HepG2 (cell line): ENCODE measurements at regions not wholly inside any gene's neighbourhood (a gene's known extent, or its start where the extent isn't known, plus 50 kb on each side); places are given as distances from the start of the nearest gene placed in this dataset.

Source experiments
- ATAC-seq: fragments of 200-7000 bp; cut with Tn5 transposase; 3 replicates; pipeline ENCODE4 v1.9.1; 2020; ENCODE audit warnings: mild to moderate bottlenecking, moderate library complexity
- BruUV-seq: library from RNA; stranded (reverse); fragments of 400-500 nt; replicated peaks from 2 replicates; lab custom pipeline; 2021; lab: Mats Ljungman, UMichigan
- CTCF ChIA-PET: fragments of 300-600 bp; formaldehyde crosslinking; extraction: SDS; loops from one replicate; lab custom pipeline; 2021; ENCODE audit warnings: low total read pairs, inconsistent platforms, low intra/inter-chr PET ratio; lab: Yijun Ruan, JAX
- POLR2A ChIA-PET: fragments of 350-600 bp; sonication (Branson Sonifier 250); formaldehyde crosslinking; loops from one replicate; lab custom pipeline; 2020; ENCODE audit warnings: antibody characterized with exemption, inconsistent platforms; lab: Yijun Ruan, JAX
- DNase-seq: peaks from one replicate; pipeline ENCODE4 v3.0.0-alpha.2; 2015; ENCODE audit warnings: low spot score
- FAIRE-seq: peaks from 3 replicates; lab custom pipeline; 2011; peaks lifted over from hg19 to GRCh38; lab: Jason Lieb, UNC
- H2AFZ ChIP-seq: one replicate; pipeline ENCODE4 v1.6.1; 2011; ENCODE audit warnings: low read length, inconsistent platforms
- H3K27ac ChIP-seq: fragments of 300-600 bp; 3 replicates; pipeline ENCODE4 v1.8.0; 2011; ENCODE audit warnings: mixed run types, mild to moderate bottlenecking, mixed read lengths, low read length, inconsistent platforms; ENCODE audit not compliant: insufficient read depth; ENCODE audit errors: extremely low read length
- H3K27me3 ChIP-seq, 2 experiments: fragments of 200-600 bp in 1 of 2; 2 replicates in 1 of 2; 3 replicates in 1 of 2; pipeline versions ENCODE4 v1.6.0 to v1.8.0; 2011; ENCODE audit warnings: low read length in 2 of 2, mild to moderate bottlenecking in 2 of 2, moderate library complexity in 2 of 2, inconsistent platforms in 1 of 2; ENCODE audit not compliant: insufficient read depth in 2 of 2, control insufficient read depth in 1 of 2
- H3K36me3 ChIP-seq, 2 experiments: fragments of 200-600 bp in 1 of 2; replicated peaks in 1 of 2; 2 replicates in 1 of 2; 3 replicates in 1 of 2; pipeline versions ENCODE4 v1.5.1 to v1.8.0; 2011; ENCODE audit warnings: low read length in 2 of 2, inconsistent platforms in 1 of 2; ENCODE audit not compliant: insufficient read depth in 2 of 2, control insufficient read depth in 1 of 2
- H3K4me1 ChIP-seq: 2 replicates; pipeline ENCODE4 v1.5.1; 2012; ENCODE audit warnings: low read length, inconsistent platforms; ENCODE audit not compliant: insufficient read depth
- H3K4me2 ChIP-seq: 2 replicates; pipeline ENCODE4 v1.6.0; 2011; ENCODE audit warnings: low read depth, low read length, inconsistent platforms
- H3K4me3 ChIP-seq, 3 experiments: fragments of 200-600 bp in 1 of 3; sonication (generic), shearing (Covaris generic) in 1 of 3; replicated peaks in 1 of 3; 2 replicates each; pipeline ENCODE4 v1.5.1; 2011 to 2016; ENCODE audit warnings: low read length in 3 of 3, inconsistent platforms in 2 of 3, low read depth in 2 of 3, mild to moderate bottlenecking in 2 of 3, control low read depth in 1 of 3, mixed read lengths in 1 of 3; ENCODE audit not compliant: insufficient read depth in 1 of 3
- H3K79me2 ChIP-seq: one replicate; pipeline ENCODE4 v1.6.1; 2011; ENCODE audit warnings: low read length, inconsistent platforms; ENCODE audit not compliant: insufficient read depth
- H3K9ac ChIP-seq: 2 replicates; pipeline ENCODE4 v1.6.0; 2011; ENCODE audit warnings: mild to moderate bottlenecking, low read depth, low read length, inconsistent platforms; ENCODE audit not compliant: insufficient read depth
- H3K9me3 ChIP-seq: 2 replicates; pipeline ENCODE4 v1.5.1; 2012; ENCODE audit warnings: mild to moderate bottlenecking, low read length
- H4K20me1 ChIP-seq: 2 replicates; pipeline ENCODE4 v1.6.0; 2011; ENCODE audit warnings: inconsistent platforms, mild to moderate bottlenecking, low read length, moderate library complexity; ENCODE audit not compliant: insufficient read depth
- CHD2 ChIP-seq: IDR thresholded peaks from 2 replicates; pipeline ENCODE4 v1.6.1; 2011; ENCODE audit warnings: low read depth, low read length, improper control_type of control experiment
- ERF ChIP-seq: IDR thresholded peaks from 2 replicates; pipeline ENCODE4 v1.6.1; 2018; ENCODE audit warnings: missing biosample characterization, missing genetic modification reagents
- HOXA5 ChIP-seq: sonication (generic); formaldehyde crosslinking; IDR thresholded peaks from 2 replicates; pipeline ENCODE4 v1.4.0; 2020; ENCODE audit warnings: missing genetic modification reagents
- IRX3 ChIP-seq: sonication (generic); formaldehyde crosslinking; IDR thresholded peaks from 2 replicates; pipeline ENCODE4 v1.8.1; 2023; ENCODE audit warnings: mild to moderate bottlenecking, low read depth, missing genetic modification reagents, borderline replicate concordance
- KDM2A ChIP-seq: sonication (generic); formaldehyde crosslinking; IDR thresholded peaks from 2 replicates; pipeline ENCODE4 v1.4.0; 2020; ENCODE audit warnings: low read depth, missing genetic modification reagents, borderline replicate concordance
- NFE2L1 ChIP-seq: sonication (generic); formaldehyde crosslinking; IDR thresholded peaks from 2 replicates; pipeline ENCODE4 v1.4.0; 2020; ENCODE audit warnings: missing genetic modification reagents, mild to moderate bottlenecking, borderline replicate concordance
- RBFOX2 ChIP-seq: fragments of 200-400 bp; formaldehyde crosslinking; IDR thresholded peaks from 2 replicates; pipeline ENCODE4 v1.6.1; 2017; ENCODE audit warnings: low read depth, mild to moderate bottlenecking, low read length
- RBM39 ChIP-seq: fragments of 200-400 bp; formaldehyde crosslinking; IDR thresholded peaks from one replicate; pipeline ENCODE4 v1.6.1; 2018; ENCODE audit warnings: antibody characterized with exemption, mild to moderate bottlenecking, low read depth, low read length; ENCODE audit not compliant: poor library complexity, severe bottlenecking
- TGIF2 ChIP-seq: IDR thresholded peaks from 2 replicates; pipeline ENCODE4 v1.6.1; 2016; ENCODE audit warnings: control low read depth, missing compliant biosample characterization
- WIZ ChIP-seq: sonication (generic); formaldehyde crosslinking; IDR thresholded peaks from 2 replicates; pipeline ENCODE4 v1.5.1; 2020; ENCODE audit warnings: mild to moderate bottlenecking, missing genetic modification reagents
- ZBTB1 ChIP-seq: sonication (generic); formaldehyde crosslinking; IDR thresholded peaks from 2 replicates; pipeline ENCODE4 v1.4.0; 2020; ENCODE audit warnings: missing genetic modification reagents, borderline replicate concordance
- ZBTB42 ChIP-seq: sonication (generic); formaldehyde crosslinking; IDR thresholded peaks from 2 replicates; pipeline ENCODE4 v1.5.0; 2020; ENCODE audit warnings: mild to moderate bottlenecking, missing genetic modification reagents
- ZNF282 ChIP-seq: fragments of 450-650 bp; IDR thresholded peaks from 2 replicates; pipeline ENCODE4 v1.6.1; 2018; ENCODE audit not compliant: partially characterized antibody
- ZNF296 ChIP-seq: sonication (generic); formaldehyde crosslinking; conservative IDR thresholded peaks from 2 replicates; pipeline ENCODE4 v1.5.0; 2020; ENCODE audit warnings: mild to moderate bottlenecking, missing genetic modification reagents
- ZNF3 ChIP-seq: IDR thresholded peaks from 2 replicates; pipeline ENCODE4 v1.7.0; 2017; ENCODE audit warnings: inconsistent platforms
- ZNF567 ChIP-seq: sonication (generic); formaldehyde crosslinking; IDR thresholded peaks from 2 replicates; pipeline ENCODE4 v1.8.1; 2023; ENCODE audit warnings: mild to moderate bottlenecking, missing genetic modification reagents, borderline replicate concordance
- ZNF616 ChIP-seq: sonication (generic); formaldehyde crosslinking; IDR thresholded peaks from 2 replicates; pipeline ENCODE4 v1.5.0; 2020; ENCODE audit warnings: low read depth, mild to moderate bottlenecking, missing genetic modification reagents
- WGBS: methylation state at CpG from one replicate; pipeline ENCODE4 v1.1.6; 2017; ENCODE audit warnings: low lambda C conversion rate; 5-methylcytosine and 5-hydroxymethylcytosine counted together
- in situ Hi-C: cut with HindIII; loops from 2 replicates; pipeline ENCODE4 v1.10.0; 2017; ENCODE audit warnings: low pct_unique_long_range_greater_than_20kb; ENCODE audit not compliant: extremely low pct_ligation_motif_present
- intact Hi-C: fragments of 100-400 bp; cut with micrococcal nuclease; formaldehyde crosslinking; loops from one replicate; pipeline ENCODE4 v1.10.0; 2022; ENCODE audit not compliant: unreplicated experiment
- TF ChIP-seq, protein P1 (sequence below): sonication (generic); formaldehyde crosslinking; IDR thresholded peaks from 2 replicates; pipeline ENCODE4 v1.5.0; 2020; ENCODE audit warnings: missing genetic modification reagents
- TF ChIP-seq, protein P2 (sequence below): sonication (generic); formaldehyde crosslinking; conservative IDR thresholded peaks from 2 replicates; pipeline ENCODE4 v1.8.1; 2023; ENCODE audit warnings: missing genetic modification reagents
- TF ChIP-seq, protein P3 (sequence below): sonication (generic); formaldehyde crosslinking; IDR thresholded peaks from 2 replicates; pipeline ENCODE4 v1.8.0; 2022; ENCODE audit warnings: mild to moderate bottlenecking, missing genetic modification reagents, moderate library complexity

DNA sequence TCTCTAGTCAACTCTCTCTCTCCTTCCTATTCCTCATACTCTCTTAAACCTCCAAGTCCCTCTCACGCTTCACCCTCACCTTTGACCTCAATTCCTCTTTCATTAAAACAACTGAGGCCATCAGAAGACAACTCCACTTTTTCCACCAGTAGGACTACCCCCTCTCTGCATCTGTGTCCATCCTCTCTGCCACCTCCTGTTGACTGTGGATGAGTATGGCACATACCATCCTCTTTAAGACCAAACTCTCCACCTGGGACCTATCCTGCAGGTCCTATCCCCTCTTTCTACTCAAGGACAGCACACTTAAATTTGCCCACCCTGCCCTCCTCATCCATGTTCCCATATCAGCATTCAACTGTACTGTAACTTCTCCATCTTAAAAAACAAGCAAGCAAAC is 89.2 kb downstream of the FOXD1 start:
- Histone ChIP-seq H3K4me2 (no peak overlapping the region), H3K36me3 (no peaks in the 10 kb centered on the region), H3K9ac (no peak overlapping the region), H3K27ac (no peak overlapping the region), H3K4me1 (no peaks in the 10 kb centered on the region), H3K27me3 (peaks cover 0 to 11% of the 10 kb centered on the region in 2 experiments; a peak in 2 of 5 replicates), H2AFZ (no peak overlapping the region), H3K9me3 (no peaks in the 10 kb centered on the region), H3K79me2 (no peaks in the 10 kb centered on the region), H3K4me3 (no peak overlapping the region), H4K20me1 (no peaks in the 10 kb centered on the region)
- TF ChIP-seq ZNF616 (CRISPR knock-in tag) (no peak), IRX3 (no peak), KDM2A (CRISPR knock-in tag) (no peak), NFE2L1 (CRISPR knock-in tag) (no peak), ZNF282 (no peak), ERF (CRISPR knock-in tag) (no peak), ZBTB42 (CRISPR knock-in tag) (no peak), ZNF296 (no peak), RBM39 (no peak), CHD2 (no peak), ZNF567 (CRISPR knock-in tag) (no peak), ZNF3 (CRISPR knock-in tag) (no peak), RBFOX2 (no peak), WIZ (CRISPR knock-in tag) (no peak), ZBTB1 (CRISPR knock-in tag) (no peak), TGIF2 (CRISPR knock-in tag) (no peak), HOXA5 (CRISPR knock-in tag) (no peak)
- TF ChIP-seq, protein P1, sequence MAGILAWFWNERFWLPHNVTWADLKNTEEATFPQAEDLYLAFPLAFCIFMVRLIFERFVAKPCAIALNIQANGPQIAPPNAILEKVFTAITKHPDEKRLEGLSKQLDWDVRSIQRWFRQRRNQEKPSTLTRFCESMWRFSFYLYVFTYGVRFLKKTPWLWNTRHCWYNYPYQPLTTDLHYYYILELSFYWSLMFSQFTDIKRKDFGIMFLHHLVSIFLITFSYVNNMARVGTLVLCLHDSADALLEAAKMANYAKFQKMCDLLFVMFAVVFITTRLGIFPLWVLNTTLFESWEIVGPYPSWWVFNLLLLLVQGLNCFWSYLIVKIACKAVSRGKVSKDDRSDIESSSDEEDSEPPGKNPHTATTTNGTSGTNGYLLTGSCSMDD (CRISPR knock-in tag), result no peak
- TF ChIP-seq, protein P2, sequence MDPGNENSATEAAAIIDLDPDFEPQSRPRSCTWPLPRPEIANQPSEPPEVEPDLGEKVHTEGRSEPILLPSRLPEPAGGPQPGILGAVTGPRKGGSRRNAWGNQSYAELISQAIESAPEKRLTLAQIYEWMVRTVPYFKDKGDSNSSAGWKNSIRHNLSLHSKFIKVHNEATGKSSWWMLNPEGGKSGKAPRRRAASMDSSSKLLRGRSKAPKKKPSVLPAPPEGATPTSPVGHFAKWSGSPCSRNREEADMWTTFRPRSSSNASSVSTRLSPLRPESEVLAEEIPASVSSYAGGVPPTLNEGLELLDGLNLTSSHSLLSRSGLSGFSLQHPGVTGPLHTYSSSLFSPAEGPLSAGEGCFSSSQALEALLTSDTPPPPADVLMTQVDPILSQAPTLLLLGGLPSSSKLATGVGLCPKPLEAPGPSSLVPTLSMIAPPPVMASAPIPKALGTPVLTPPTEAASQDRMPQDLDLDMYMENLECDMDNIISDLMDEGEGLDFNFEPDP, result no peak
- TF ChIP-seq, protein P3, sequence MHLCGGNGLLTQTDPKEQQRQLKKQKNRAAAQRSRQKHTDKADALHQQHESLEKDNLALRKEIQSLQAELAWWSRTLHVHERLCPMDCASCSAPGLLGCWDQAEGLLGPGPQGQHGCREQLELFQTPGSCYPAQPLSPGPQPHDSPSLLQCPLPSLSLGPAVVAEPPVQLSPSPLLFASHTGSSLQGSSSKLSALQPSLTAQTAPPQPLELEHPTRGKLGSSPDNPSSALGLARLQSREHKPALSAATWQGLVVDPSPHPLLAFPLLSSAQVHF (CRISPR knock-in tag), result no peak
- ChIA-PET CTCF (no interaction called here), POLR2A (no interaction called here)
- ATAC-seq (no peak), FAIRE-seq (no peak), DNase-seq (no peak)
- in situ Hi-C loops (no loop called here), intact Hi-C loops (no loop called here)
- no TSS peak for BruUV-seq
- WGBS, result 29% methylated on average over 1 of the region's 1 CpG
